Fibroblast of peridontal ligament (primary cell): ENCODE measurements at regions not wholly inside any gene's neighbourhood (a gene's known extent, or its start where the extent isn't known, plus 50 kb on each side); places are given as distances from the start of the nearest gene placed in this dataset.
A peak's percentile ranks its signal among the peaks of the same experiment; 100 is the strongest.

Experiments used
- DNase-seq: peaks from one replicate; pipeline ENCODE4 v3.0.0-alpha.2; 2010; ENCODE audit errors: extremely low read depth

DNA sequence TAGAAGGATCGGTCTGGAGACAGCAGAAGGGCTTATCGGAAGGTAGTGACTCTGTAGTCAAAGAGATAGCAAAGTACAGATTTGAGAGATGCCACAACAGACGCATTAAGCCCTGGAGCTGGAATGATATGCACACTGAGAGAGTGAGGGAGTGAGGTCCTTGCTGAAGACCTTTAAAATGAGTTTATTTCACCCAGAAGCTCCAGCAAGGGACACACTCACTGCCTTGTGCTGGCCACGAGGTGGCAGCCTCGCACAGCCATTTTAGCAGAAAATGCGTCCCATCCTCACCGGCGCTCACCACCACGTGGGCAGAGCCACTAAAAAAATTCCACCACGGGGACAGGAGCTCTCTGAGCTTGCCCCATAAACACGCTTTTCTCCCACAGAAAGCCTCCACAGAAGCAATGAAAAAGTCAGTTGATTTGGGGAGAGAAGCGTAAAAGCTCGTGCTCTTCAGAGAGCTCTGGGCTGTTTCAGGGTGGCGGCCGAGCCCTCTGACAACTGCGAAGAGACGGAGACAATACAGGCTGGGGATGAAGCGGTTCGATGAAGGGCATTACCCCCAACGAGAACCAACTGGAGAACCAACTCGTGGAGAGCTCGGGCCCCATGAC, 163.0 kb upstream of the KLF14 start:
- peak; percentile 84 for DNase-seq

GRCh38 chr7:130897515-130898419, 163.8 kb upstream of the KLF14 start:
- no peak for DNase-seq

DNA sequence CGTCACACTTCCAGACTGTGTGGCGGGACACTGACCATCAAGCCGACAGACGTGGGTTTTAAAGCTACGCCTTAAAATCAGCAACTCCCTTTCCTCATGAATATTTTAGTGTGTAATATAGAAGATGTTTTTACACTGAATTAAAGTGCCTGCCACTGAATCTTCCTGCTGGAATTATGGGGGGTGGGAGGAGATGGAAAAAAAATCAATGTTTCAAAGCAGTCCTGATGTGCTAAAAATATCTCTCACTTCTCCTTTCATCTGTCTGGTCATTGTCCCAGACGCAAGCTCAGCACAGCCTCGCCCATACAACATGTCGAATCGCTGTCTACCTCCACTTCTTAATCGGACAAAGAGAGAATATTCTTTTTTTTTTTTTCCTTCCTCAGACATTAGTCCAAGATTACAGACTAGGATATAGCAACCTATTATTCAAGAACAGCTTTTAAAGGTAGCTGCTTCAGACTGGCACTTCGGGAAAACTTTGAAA, 165.1 kb upstream of the KLF14 start:
- no peak for DNase-seq

- DNase-seq, result no peak
Measured at GRCh38 chr7:130899638-130900401, 165.8 kb upstream of the KLF14 start.

DNA sequence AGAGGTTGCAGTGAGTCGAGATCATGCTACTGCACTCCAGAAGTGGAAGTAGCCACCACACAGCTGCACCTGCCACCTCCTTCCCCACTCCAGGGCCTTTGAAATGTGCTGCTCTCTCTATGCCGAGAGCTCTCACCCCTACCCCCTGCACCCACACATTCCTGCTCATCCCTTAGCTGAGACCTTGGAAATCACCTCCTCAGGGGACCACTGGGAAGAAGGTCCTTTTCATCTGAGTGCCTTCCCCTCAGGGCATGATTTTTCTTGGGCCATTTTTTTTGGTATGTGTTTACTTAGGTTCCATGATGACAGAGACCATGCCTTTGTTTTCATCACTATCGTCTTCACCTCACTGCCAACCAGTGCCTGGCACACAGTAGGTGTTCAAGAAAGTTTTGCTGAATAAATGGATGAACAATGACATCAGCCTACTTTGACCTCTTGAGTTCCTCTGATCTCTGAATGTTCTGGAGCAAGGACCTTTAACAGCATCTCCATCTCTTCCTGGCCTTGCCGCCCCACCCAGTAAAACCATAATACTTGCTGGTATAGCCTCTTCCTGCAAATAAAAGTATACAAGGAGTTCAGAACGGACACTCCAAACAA, 166.6 kb upstream of the KLF14 start:
- no peak for DNase-seq

DNA sequence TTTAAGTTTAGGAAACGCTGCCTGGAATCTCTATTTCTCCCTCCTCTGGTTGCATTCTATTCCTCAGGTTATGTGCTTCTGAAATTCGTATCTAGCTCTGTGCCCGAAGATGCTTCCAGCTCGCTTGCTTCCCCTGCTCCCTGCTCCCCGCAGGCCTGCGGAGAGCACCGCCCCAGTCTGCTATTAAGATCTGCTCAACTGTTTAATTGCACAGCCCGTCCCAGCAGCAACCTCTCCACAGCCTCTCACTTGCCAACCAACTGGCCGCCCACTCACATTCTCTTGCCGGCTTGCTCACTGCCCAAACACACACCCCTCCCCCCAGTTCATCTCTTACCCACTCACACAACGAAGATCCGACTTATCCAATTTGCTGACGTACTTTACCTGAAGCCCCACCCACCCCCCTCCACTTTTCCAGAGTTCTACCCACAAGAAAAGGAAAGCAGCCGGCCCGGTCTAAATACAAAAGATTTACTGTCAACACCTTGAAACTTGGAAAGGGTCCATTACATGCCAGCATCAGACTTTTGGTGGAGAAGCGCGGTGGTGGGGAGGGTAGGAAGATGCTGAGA, 167.3 kb upstream of the KLF14 start:
- DNase-seq, result peak; percentile 84

DNA sequence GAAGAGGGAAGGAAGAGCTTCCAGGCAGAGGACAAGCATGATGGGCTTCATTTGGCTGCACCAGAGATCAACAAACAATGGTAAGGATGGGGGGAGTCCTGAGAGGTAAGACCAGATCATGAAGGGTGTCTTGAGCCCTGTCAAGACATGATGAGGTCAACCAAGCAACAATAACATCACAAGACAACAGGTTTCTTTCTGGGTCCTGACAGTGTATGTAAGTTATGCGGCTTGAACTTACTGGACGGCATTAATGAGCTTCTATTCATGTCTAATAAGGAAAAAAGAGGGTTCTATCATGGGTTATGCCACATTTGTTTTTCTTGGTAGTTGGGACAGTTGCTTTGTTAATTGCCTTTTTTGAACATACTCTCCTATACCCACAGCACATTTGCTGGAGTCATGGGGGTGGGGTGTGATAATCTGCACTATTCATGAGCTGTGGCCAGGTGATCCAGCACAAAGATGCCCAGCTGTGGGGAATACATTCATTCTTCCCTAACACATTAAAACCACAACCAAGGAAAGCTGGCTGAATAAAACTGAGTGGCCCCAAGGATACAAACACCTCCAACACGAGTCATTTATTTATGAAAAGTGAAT, 168.8 kb upstream of the KLF14 start:
- DNase-seq, result no peak

DNA sequence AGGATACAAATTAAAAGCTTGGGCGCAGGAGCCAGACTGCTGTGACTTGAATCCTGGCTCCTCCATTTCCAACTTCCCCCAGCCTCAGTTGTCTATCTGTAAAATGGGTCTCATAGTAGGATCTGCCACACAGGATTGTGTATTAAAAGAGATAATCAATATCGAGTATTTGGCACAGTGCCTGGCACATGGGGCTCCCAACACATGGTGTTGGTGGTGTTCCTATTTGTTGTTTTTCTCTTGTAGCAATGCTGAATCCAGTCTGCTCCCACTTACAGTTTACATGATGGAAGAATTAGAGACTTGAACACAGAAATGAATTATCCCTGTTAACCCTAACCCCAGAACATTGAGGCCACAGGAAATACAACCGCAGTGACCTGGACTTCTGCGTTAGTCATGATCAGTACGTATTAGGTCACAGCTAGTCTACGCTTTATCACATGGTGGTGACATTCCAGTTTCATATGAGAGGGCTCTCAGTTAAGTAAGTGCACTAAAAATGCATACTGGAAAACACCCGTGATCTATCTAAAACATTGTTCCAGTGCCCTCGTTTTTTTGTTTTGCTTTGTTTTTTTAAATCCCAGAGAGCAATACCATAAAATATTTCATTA, 169.5 kb upstream of the KLF14 start:
- peak; percentile 94 for DNase-seq

GRCh38 chr7:130904031-130904757, 170.2 kb upstream of the KLF14 start:
- peak; percentile 91 for DNase-seq

GRCh38 chr7:130904792-130905191, 170.8 kb upstream of the KLF14 start:
- no peak for DNase-seq

- DNase-seq, result no peak
Measured at GRCh38 chr7:130906575-130906974, 172.6 kb upstream of the KLF14 start.

- no peak for DNase-seq
Measured at GRCh38 chr7:130907439-130907838, 173.4 kb upstream of the KLF14 start.

DNA sequence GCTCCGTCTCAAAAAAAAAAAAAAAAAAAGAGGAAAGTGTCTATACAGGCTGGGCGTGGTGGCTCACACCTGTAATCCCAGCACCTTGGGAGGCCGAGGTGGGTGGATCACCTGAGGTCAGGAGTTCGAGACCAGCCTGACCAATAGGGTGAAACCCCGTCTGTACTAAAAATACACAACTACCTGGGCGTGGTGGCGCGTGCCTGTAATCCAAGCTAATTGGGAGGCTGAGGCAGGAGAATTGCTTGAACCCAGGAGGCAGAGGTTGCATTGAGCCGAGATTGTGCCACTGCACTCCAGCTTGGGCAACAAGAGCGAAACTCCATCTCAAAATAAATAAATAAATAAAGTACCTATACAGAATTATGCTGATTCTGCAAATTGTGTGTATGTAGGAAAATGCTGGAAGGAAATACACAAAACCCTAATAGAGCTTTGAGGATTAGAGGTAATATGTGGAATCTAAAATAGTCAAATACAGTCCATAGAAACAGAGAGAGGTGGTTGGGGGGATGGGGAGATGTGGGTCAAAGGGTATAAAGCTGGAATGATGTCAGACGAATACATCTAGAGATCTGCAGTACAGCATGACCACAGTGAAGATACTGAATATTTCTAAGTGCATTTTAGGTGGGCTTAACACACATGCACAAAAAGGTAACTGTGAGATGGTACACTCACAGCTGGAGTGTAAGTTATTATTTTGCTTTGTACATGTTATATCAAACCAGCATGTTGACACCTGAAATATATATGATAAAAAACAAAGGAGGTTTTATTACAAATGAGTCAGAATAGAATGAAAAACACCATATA, 174.5 kb upstream of the KLF14 start:
- no peak for DNase-seq

DNA sequence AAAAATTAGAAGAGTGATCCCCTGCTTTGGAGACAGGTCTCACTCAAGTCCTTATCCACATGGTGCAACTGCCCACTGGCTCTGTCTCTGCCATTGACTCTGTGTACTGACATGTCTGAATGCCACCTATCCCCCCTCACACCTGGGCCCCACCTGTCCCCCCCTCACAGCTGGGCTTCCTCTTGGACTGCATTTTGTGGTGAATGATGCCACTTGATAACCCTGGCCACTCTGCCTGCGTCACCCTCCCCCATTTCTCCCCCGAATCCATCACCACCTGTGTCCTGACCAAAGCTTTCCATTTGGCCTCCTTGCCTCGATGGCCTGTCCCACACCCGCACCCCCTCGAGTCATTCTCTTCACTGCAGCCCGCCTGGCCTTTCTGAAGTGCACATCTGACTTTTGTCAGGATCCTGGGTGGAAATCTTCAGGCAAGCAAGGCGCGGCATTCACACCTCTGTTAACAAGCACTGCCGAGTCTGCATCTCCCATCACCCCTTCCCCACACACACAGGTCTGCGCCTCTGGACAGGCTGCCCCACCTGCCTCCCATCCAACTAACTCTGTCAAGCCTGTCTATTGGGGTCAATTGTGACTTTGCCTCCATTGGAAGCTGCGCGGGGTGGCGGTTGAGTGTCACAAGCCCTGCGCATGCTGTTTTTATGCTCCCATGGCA, 175.3 kb upstream of the KLF14 start:
- no peak for DNase-seq

DNA sequence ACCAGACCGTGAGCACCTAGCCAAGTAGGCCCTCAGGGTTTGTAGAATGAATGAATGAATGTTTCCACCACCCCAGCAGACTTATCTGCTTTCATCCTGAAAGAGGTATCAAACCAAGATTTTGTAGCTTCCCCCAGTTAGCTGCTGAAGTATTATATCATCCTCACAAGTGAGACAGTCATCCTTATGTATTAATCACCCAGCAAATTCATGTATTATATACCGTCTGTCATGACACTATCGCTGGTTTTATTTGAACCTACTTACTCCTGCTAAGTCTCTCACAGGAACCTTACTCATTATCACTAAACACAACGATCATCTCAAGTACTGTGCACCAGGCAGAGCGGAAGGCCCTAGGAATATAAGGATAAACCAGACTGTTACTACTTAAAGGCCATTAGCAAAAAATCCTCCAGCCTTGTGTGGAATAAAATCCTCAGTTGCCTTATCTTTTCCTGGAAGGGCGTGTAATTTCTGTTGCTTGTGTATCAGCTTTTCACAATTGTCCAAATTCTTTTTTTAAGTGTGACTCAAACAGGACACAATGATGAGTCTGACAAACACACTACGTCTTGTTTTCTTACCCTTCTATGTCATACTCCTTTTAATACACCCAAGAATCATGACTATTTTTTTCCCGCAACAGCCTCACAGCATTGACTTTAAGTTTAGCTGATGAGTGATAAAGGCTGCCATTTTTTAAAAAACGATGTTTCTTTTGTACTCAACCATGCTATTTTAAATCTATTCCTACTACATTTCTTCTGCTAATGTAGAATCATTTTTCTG, 176.1 kb upstream of the KLF14 start:
- no peak for DNase-seq

GRCh38 chr7:130910949-130911944, 177.2 kb upstream of the KLF14 start:
- peak; percentile 78 for DNase-seq
